HFFc6 (cell line): ENCODE measurements at regions not wholly inside any gene's neighbourhood (a gene's known extent, or its start where the extent isn't known, plus 50 kb on each side); places are given as distances from the start of the nearest gene placed in this dataset.

Experiments
- DNase-seq: peaks from one replicate; pipeline ENCODE4 v3.0.0-alpha.2; 2018
- H3K27ac Mint-ChIP-seq: 2 replicates; pipeline ENCODE4 v1.8.0; 2020; ENCODE audit warnings: mild to moderate bottlenecking, mixed read lengths
- H3K27me3 Mint-ChIP-seq: 2 replicates; pipeline ENCODE4 v1.8.0; 2021; ENCODE audit warnings: mild to moderate bottlenecking, moderate library complexity, mixed read lengths; ENCODE audit not compliant: insufficient read depth
- H3K36me3 Mint-ChIP-seq: 2 replicates; pipeline ENCODE4 v1.8.0; 2021; ENCODE audit warnings: low read depth, mixed read lengths
- H3K4me1 Mint-ChIP-seq: 2 replicates; pipeline ENCODE4 v1.8.0; 2020; ENCODE audit warnings: low read depth, mixed read lengths
- H3K4me3 Mint-ChIP-seq: 2 replicates; pipeline ENCODE4 v1.8.0; 2020; ENCODE audit warnings: mild to moderate bottlenecking, moderate library complexity, mixed read lengths
- H3K9me3 Mint-ChIP-seq: 2 replicates; pipeline ENCODE4 v1.8.0; 2020; ENCODE audit warnings: mild to moderate bottlenecking, mixed read lengths
- TF ChIP-seq, protein P1 (sequence below): fragments of 200-600 bp; sonication (generic); IDR thresholded peaks from 2 replicates; pipeline ENCODE4 v1.5.0; 2021; ENCODE audit warnings: antibody characterized with exemption, mild to moderate bottlenecking

DNA sequence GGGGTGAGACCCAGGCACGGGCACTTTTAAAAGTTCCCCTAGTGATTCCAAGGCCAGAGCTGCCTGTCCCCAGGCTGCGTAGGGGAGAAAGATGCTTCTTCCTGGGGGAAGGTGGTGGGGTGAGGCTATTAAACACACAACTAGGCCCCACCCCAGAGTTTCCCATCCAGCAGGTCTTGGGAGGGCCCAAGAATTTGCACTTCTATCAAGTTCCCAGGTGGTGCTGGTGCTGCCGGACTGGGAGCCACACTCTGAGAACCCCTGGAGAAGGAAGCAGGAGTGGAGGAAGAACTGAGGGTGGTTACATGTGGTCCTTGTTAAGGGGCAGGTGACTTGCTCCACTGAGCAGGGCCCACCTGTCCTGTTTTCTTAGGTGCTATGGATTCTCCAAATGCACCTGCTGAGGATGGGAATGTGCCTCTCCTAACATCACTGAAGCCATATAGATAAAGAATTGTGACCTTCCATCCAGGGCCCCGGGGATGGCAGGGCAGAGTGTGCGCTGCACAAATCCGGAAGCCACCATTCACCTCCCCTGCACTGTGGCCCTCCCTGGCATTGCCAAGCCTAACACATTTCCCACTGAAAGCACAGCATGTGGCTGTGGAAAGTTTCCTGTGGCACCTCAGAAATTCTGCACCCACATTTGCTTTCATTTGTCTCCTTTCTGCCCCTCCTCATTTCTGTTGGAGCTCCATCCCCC lies 111.5 kb upstream of the MEF2A start:
- Mint-ChIP-seq H3K4me3 (peak overlapping the region; percentile 64), H3K4me1 (peaks cover 48% of the 10 kb centered on the region), H3K27ac (peak overlapping the region; percentile 91), H3K36me3 (no peaks in the 10 kb centered on the region), H3K9me3 (no peaks in the 10 kb centered on the region), H3K27me3 (peaks cover 1% of the 10 kb centered on the region; the same call in 1 of the 2 replicates)
- no peak for DNase-seq
- TF ChIP-seq, protein P1, sequence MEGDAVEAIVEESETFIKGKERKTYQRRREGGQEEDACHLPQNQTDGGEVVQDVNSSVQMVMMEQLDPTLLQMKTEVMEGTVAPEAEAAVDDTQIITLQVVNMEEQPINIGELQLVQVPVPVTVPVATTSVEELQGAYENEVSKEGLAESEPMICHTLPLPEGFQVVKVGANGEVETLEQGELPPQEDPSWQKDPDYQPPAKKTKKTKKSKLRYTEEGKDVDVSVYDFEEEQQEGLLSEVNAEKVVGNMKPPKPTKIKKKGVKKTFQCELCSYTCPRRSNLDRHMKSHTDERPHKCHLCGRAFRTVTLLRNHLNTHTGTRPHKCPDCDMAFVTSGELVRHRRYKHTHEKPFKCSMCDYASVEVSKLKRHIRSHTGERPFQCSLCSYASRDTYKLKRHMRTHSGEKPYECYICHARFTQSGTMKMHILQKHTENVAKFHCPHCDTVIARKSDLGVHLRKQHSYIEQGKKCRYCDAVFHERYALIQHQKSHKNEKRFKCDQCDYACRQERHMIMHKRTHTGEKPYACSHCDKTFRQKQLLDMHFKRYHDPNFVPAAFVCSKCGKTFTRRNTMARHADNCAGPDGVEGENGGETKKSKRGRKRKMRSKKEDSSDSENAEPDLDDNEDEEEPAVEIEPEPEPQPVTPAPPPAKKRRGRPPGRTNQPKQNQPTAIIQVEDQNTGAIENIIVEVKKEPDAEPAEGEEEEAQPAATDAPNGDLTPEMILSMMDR, result no peak

DNA sequence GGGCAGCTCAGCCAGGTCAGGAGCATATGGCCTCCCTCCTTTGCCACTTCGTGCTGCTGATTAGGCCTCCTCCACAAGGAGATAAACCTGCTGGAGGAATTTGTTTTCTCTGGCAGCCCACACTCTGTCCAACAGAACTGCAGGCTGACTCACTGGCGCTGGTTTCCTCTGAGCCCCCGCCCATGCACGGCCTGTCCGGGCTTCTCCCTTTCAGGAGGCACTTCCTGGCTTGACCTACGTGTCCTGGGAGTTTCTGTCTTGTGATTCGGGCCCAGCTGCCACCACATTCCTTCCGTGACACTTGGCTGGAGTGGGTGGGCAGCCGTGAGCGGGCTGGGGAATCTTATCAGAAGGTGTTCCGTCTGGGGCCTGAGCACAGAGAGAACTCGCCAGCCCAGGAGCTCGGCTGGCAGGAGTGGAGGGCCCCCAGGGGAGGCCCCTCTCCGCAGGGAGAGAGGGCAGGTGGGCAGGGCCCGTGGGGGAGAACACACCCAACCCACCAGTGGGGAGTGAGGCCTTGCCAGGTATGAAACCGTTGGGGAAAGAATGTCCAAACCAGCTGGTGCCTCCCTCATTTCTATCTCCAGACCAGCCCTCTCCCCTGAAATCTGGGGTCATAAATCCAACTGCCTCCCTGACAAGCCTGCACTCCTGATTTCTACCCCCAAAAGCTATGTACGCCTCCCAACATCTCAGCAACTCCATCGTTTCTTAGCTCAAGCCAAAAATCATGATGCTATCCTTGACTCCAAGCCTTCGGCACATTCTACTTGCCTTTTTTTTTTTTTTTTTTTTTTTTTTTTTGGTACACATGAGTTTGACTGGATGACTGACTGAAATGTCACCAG lies 110.6 kb upstream of the MEF2A start:
- TF ChIP-seq, protein P1, result no peak
- H3K27me3 Mint-ChIP-seq, result no peaks in the 10 kb centered on the region; the same call in 1 of the 2 replicates
- peak; percentile 90 for DNase-seq
- H3K27ac Mint-ChIP-seq, result peak overlapping the region; percentile 91
- H3K36me3 Mint-ChIP-seq, result no peaks in the 10 kb centered on the region
- H3K9me3 Mint-ChIP-seq, result no peaks in the 10 kb centered on the region
- peak overlapping the region; percentile 64 for H3K4me3 Mint-ChIP-seq
- H3K4me1 Mint-ChIP-seq, result peaks cover 43% of the 10 kb centered on the region

DNA sequence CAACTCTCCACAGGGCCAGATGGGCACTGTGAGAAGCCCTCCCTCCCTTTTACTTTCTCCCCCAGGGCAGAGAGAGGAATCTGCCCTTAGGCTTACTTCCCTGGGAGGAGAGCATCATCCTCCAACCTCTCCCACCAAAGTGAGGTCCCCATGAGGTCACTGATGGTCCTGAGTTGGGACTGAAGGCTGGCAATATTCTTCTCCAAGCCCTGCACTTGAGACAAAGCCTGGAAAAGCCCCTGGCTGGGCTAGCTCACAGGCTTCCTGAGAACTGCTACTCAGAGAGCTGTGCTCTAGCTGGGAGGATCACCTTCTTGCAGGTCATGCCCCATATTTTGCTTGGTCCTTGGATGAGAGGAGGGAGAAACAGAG lies 110.0 kb upstream of the MEF2A start:
- no peak for DNase-seq
- Mint-ChIP-seq H3K9me3 (no peaks in the 10 kb centered on the region), H3K27ac (peak overlapping the region; percentile 91), H3K27me3 (no peaks in the 10 kb centered on the region; the same call in none of the 2 replicates), H3K4me1 (peaks cover 43% of the 10 kb centered on the region), H3K4me3 (peak overlapping the region; percentile 26; the same call in 1 of the 2 replicates), H3K36me3 (no peaks in the 10 kb centered on the region)
- TF ChIP-seq, protein P1, result no peak

DNA sequence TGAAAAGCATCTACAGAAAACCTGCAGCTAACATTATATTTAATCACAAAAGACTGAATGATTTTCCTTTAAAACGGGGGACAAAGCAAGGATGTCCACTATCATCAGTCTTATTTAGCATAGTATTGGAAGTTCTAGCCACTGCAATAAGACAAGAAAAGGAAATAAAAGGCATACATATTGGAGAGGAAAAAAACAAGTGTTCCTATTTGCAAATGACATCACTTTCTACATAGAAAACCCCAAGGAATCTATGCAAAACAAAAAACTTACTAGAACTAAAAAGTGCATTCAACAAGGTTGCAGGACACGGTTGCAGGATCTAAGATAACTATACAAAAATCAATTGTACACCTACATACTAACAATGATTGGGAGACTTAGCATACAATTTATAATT lies 101.6 kb upstream of the MEF2A start:
- no peak overlapping the region for H3K4me3 Mint-ChIP-seq
- no peak overlapping the region for H3K27ac Mint-ChIP-seq
- H3K9me3 Mint-ChIP-seq, result peaks cover 18% of the 10 kb centered on the region
- TF ChIP-seq, protein P1, result no peak
- no peak for DNase-seq
- peaks cover 17% of the 10 kb centered on the region for H3K36me3 Mint-ChIP-seq
- no peaks in the 10 kb centered on the region for H3K4me1 Mint-ChIP-seq
- peaks cover 9% of the 10 kb centered on the region for H3K27me3 Mint-ChIP-seq

DNA sequence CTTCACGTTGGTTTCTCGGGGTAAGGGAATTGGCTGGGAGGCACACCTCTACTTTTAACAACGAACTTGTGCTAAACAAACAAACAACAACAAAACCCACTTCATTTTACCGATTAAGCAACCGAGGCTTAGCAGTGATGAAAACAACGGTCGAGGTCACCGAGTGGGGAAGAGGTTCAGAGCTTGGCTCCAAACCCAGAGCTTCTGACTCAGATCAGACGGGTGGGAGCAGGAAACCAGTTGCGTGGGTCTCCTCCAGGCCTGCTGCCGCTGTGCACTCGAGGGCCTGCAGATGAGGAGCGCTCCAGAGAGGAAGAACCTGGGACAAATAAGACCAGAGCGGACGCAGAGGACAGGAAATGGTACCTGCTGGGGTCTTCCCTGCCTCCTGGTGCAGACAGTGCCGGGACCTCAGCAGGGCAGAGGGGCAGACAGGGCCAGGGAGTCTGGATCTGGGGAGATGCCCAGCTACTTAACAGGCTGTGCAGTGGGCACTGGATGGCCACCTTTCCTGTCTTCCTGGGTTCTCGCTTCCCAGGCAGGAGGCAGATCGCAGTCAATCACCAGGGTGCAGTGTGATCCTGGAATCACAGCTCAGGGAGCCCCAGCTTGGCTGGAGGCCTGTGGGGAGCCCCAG lies 99.0 kb upstream of the MEF2A start:
- H3K27ac Mint-ChIP-seq, result no peak overlapping the region
- DNase-seq, result no peak
- TF ChIP-seq, protein P1, result no peak
- H3K36me3 Mint-ChIP-seq, result peaks cover 17% of the 10 kb centered on the region
- H3K27me3 Mint-ChIP-seq, result peaks cover 7% of the 10 kb centered on the region; the same call in 1 of the 2 replicates
- H3K4me3 Mint-ChIP-seq, result no peak overlapping the region
- peaks cover 18% of the 10 kb centered on the region for H3K9me3 Mint-ChIP-seq
- no peaks in the 10 kb centered on the region for H3K4me1 Mint-ChIP-seq
